ENCODE measurements at regions not wholly inside any gene's neighbourhood (a gene's known extent, or its start where the extent isn't known, plus 50 kb on each side); places are given as distances from the start of the nearest gene placed in this dataset.

DNA sequence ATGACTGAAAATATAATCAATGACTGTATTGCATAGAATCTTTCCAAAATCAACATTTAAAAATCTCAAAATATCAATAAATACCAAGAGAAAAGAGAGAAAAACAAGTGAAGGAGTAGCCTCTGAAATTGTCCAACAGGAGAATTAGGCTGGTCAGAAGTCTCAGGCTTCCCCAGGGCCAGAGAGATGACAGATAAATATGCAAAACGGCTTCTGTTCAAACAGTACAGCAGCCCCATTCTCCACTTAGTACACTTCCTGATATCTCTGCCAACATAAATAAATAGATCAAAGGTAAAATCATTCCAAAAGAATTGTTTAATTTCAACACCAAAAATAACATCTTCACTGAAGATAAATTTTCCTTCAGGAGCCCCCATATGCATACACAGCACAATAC, 204.7 kb upstream of the GABRA2 start:
- H3K4me3 ChIP-seq (replicated peaks in 1 of 2; ENCODE audit: low read depth in 2 of 2, low read length in 2 of 2), result no peak overlapping the region
- DNase-seq (ENCODE audit: low read depth in 2 of 2), result no peak
- TF ChIP-seq, protein P1, sequence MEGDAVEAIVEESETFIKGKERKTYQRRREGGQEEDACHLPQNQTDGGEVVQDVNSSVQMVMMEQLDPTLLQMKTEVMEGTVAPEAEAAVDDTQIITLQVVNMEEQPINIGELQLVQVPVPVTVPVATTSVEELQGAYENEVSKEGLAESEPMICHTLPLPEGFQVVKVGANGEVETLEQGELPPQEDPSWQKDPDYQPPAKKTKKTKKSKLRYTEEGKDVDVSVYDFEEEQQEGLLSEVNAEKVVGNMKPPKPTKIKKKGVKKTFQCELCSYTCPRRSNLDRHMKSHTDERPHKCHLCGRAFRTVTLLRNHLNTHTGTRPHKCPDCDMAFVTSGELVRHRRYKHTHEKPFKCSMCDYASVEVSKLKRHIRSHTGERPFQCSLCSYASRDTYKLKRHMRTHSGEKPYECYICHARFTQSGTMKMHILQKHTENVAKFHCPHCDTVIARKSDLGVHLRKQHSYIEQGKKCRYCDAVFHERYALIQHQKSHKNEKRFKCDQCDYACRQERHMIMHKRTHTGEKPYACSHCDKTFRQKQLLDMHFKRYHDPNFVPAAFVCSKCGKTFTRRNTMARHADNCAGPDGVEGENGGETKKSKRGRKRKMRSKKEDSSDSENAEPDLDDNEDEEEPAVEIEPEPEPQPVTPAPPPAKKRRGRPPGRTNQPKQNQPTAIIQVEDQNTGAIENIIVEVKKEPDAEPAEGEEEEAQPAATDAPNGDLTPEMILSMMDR (IDR thresholded peaks at IDR 0.05; ENCODE audit: low read depth, low read length), result no peak

DNA sequence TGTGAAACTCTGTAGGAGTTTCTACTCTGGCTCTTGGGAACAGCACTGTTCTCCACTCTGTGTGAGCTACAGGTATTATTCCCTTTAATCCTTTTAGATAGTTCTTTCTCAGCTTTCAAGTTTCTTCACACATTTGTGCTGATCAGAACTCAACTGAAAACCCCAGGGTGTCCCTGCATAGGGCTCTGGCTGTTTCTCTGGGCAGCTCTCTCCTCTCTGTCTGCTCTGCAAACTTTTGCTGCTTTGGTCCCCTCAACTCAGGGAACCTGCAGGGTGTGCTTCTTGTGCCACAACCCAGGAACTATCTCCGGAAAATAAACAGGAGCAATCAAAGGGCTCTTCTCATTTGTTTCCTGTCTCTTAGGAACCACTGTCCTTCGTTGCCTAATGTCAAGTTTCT, 196.6 kb upstream of the GABRA2 start:
- DNase-seq (ENCODE audit: low read depth in 2 of 2), result no peak
- TF ChIP-seq, protein P1 (IDR thresholded peaks at IDR 0.05; ENCODE audit: low read depth, low read length), result no peak
- no peak overlapping the region for H3K4me3 ChIP-seq (replicated peaks in 1 of 2; ENCODE audit: low read depth in 2 of 2, low read length in 2 of 2)

DNA sequence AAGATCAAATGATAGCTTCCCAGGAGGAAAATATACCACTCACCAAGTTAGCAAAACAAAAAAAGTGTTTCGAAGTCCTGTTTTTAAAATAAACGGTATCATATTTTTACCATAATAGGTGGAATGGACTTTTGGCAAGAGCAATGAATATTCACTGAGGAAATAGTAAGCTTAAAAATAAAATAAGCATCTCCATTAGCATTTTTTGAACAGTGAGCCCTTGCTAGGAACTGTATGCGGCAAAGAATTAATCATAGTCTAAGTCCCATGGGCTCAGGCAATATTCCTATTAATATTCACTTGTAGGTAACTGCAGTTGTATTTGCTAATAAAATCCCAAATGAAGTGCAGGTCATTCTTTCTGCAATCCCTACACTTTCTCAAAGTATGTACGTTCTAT, 191.7 kb upstream of the GABRA2 start:
- DNase-seq (ENCODE audit: low read depth in 2 of 2), result no peak
- no peak overlapping the region for H3K4me3 ChIP-seq (replicated peaks in 1 of 2; ENCODE audit: low read depth in 2 of 2, low read length in 2 of 2)
- TF ChIP-seq, protein P1 (IDR thresholded peaks at IDR 0.05; ENCODE audit: low read depth, low read length), result no peak

DNA sequence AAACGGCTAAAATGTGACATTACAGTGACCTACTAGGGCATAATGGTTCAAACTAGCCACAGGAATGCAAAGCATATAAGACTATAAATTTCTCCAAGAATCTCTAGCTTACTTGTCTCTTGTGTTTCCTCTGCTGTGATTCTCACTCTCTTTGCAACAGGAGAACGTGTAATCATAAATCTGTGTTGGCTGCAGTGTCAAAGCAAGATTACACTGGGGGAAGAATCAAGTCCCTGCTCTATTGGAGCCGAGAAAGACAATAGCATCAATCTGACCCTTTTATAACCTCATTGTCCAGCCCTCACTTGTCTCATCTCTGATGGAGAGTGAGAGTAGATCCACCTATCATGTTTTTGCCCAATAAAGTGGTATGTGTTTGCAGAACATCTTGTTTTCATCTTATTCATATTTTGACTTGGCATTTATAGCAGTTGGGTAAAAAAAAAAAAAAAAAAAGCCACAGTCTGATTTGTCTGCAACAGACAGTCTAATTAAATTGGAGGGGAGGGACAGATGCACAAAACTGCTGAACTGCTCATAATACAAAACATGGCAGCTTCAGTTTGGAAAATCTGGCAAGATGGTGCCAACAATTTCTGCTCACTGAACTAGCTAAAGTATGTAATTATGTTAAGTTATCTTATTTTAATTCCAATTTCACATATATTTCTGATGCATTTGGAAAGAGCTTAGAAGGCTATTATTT, 165.0 kb upstream of the GABRA2 start:
- no peak overlapping the region for H3K4me3 ChIP-seq (replicated peaks in 1 of 2; ENCODE audit: low read depth in 2 of 2, low read length in 2 of 2)
- DNase-seq (ENCODE audit: low read depth in 2 of 2), result no peak
- TF ChIP-seq, protein P1 (IDR thresholded peaks at IDR 0.05; ENCODE audit: low read depth, low read length), result no peak

DNA sequence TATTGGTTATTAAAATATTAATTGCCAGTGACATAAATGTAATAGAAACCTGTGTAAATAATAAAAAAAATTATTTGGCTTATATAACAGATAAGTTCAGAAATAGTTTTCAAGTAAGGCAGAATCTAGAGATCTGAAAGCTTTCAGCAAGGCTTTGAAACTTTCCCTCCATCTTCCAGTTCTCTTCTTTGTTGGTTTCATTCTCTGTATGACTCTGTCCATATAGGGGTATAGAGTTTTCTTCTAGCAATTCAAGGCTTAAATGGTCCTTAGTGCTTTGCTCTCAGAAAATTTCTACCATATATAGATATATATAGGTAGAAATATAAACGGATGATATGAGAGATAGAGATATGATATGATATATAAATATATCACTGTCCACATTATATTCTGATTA, 160.5 kb upstream of the GABRA2 start:
- TF ChIP-seq, protein P1 (IDR thresholded peaks at IDR 0.05; ENCODE audit: low read depth, low read length), result no peak
- H3K4me3 ChIP-seq (replicated peaks in 1 of 2; ENCODE audit: low read depth in 2 of 2, low read length in 2 of 2), result no peak overlapping the region
- no peak for DNase-seq (ENCODE audit: low read depth in 2 of 2)

DNA sequence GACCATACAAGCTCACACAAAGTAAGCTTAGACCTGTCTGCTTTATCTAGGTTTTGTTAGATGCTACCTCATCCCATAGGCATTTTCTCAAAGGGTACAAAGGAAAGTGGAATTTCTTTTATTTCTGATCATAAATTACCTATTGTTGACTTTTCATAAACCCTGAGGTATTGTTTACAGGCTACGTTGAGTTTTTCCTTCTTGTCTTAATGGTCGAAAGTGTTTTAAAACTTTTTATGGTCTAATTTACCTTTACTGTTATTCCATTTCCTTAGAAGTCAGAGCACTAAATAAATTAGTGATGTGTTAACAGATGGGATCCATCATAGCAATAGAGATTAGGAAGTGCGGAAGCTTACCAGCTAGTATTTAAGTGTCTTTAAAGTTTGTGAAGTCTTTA, 159.2 kb upstream of the GABRA2 start:
- no peak overlapping the region for H3K4me3 ChIP-seq (replicated peaks in 1 of 2; ENCODE audit: low read depth in 2 of 2, low read length in 2 of 2)
- TF ChIP-seq, protein P1 (IDR thresholded peaks at IDR 0.05; ENCODE audit: low read depth, low read length), result no peak
- DNase-seq (ENCODE audit: low read depth in 2 of 2), result no peak

DNA sequence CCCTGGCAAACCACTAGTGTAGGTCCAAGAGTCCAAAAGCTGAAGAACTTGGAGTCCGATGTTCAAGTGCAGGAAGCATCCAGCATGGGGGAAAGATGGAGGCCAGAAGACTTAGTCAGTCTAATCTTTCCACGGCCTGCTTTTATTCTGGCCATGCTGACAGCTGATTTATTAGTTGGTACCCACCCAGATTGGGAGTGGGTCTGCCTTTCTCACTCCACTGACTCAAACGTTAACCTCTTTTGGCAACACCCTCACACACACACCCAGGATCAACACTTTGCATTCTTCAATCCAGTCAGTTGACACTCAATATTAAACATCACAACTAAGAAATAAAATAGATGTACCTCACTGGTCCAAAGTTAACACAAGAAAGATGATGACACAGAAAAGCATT, 134.8 kb upstream of the GABRA2 start:
- TF ChIP-seq, protein P1 (IDR thresholded peaks at IDR 0.05; ENCODE audit: low read depth, low read length), result no peak
- no peak for DNase-seq (ENCODE audit: low read depth in 2 of 2)
- H3K4me3 ChIP-seq (replicated peaks in 1 of 2; ENCODE audit: low read depth in 2 of 2, low read length in 2 of 2), result no peak overlapping the region
